Lung (tissue), 11 donors: ENCODE measurements at regions not wholly inside any gene's neighbourhood (a gene's known extent, or its start where the extent isn't known, plus 50 kb on each side); places are given as distances from the start of the nearest gene placed in this dataset.

ENCODE experiments used
- ATAC-seq: fragments of 200-7000 bp; cut with Tn5 transposase; one replicate; pipeline ENCODE4 v1.9.1; 2020; ENCODE audit warnings: moderate number of reproducible peaks; ENCODE audit not compliant: insufficient read depth, low FRiP score
- DNase-seq, 3 donors: peaks; one replicate each; pipeline ENCODE4 v3.0.0-alpha.2; 2013 to 2017
- H3K27ac ChIP-seq, 2 donors: one replicate each; pipeline ENCODE4 v1.5.1; 2013; ENCODE audit warnings: mild to moderate bottlenecking in 2 of 2, moderate library complexity in 2 of 2, control low read depth in 1 of 2, inconsistent platforms in 1 of 2, low read depth in 1 of 2, low read length in 1 of 2
- H3K27me3 ChIP-seq, 3 donors: one replicate each; pipeline ENCODE4 v1.5.1; 2013; ENCODE audit warnings: low read length in 2 of 3; ENCODE audit not compliant: control insufficient read depth in 3 of 3, insufficient read depth in 3 of 3
- H3K36me3 ChIP-seq, 4 donors: one replicate each; pipeline ENCODE4 v1.5.1; 2013; ENCODE audit warnings: low read length in 4 of 4, mild to moderate bottlenecking in 1 of 4, moderate library complexity in 1 of 4; ENCODE audit not compliant: control insufficient read depth in 4 of 4, insufficient read depth in 4 of 4
- H3K4me1 ChIP-seq, 5 donors: one replicate each; pipeline ENCODE4 v1.5.1; 2013; ENCODE audit warnings: low read length in 5 of 5, mild to moderate bottlenecking in 2 of 5, moderate library complexity in 1 of 5; ENCODE audit not compliant: control insufficient read depth in 5 of 5, insufficient read depth in 5 of 5
- H3K4me3 ChIP-seq: one replicate; pipeline ENCODE4 v1.5.1; 2013; ENCODE audit warnings: mild to moderate bottlenecking, control low read depth, moderate library complexity
- H3K9ac ChIP-seq, 2 donors: one replicate each; pipeline ENCODE4 v1.5.1; 2013; ENCODE audit warnings: low read length in 2 of 2, control low read depth in 1 of 2; ENCODE audit not compliant: insufficient read depth in 1 of 2
- H3K9me3 ChIP-seq, 4 donors: one replicate each; pipeline ENCODE4 v1.5.1; 2013; ENCODE audit warnings: low read length in 3 of 4, mild to moderate bottlenecking in 1 of 4, moderate library complexity in 1 of 4; ENCODE audit not compliant: control insufficient read depth in 4 of 4, insufficient read depth in 3 of 4
- WGBS, 2 donors: extraction: QIAGEN DNeasy Blood & Tissue Kit; methylation state at CpG; one replicate each; pipeline ENCODE4 v1.1.7; 2013; 5-methylcytosine and 5-hydroxymethylcytosine counted together
- TF ChIP-seq, protein P1 (sequence below): IDR thresholded peaks from 2 replicates; pipeline ENCODE4 v1.5.1; 2012; ENCODE audit warnings: mild to moderate bottlenecking; ENCODE audit errors: control extremely low read depth, extremely low read depth
- donor health status: control.
- donor health status: control.
- donor health status: Bipolar disorder and iron deficiency.
- donor health status: healthy.
- donor health status: DM: yes; HTN: yes; CAD: no.

DNA sequence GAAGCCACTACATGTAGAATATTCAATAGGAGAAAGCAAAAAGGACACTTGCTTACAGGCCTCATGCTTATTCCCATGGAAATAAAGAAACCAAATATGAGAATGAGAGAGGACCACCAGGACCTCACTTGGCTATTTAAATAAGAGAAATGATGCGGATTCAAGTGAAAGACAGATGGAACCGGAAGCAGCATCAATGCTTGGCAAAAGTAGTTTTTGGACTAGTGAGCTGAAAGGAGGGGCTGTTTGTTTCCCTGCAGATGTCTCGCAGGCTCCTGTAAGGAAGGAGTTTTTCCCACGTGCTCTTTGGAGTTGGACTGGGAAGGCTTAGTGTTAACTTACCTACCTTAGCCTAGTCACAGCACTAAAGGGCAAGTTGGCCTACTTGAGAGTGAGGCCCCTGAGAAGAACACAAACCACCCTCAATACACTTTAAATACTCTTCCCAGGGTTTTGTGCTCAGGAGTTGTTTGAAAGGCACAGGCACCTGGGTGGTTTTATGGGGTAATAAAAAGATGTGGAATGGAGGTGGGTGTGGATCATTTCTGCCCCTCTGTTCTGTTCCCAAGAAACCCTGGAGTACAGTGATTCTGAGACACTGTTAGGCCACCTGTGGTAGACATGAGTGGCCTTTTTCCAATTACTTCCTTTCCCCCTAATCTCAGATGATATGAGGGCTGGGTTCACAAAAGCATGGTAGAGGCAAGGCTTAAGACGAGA lies 113.3 kb upstream of the C1GALT1C1 start:
- H3K9me3 ChIP-seq = no peaks in the 10 kb centered on the region
- WGBS, 2 donors = 75 to 93% methylated on average over 5 of the region's 5 CpGs
- no peak for DNase-seq
- H3K4me3 ChIP-seq = no peak overlapping the region
- no peak for ATAC-seq
- no peak overlapping the region for H3K9ac ChIP-seq
- H3K4me1 ChIP-seq = no peaks in the 10 kb centered on the region
- H3K27ac ChIP-seq = no peak overlapping the region
- TF ChIP-seq, protein P1, sequence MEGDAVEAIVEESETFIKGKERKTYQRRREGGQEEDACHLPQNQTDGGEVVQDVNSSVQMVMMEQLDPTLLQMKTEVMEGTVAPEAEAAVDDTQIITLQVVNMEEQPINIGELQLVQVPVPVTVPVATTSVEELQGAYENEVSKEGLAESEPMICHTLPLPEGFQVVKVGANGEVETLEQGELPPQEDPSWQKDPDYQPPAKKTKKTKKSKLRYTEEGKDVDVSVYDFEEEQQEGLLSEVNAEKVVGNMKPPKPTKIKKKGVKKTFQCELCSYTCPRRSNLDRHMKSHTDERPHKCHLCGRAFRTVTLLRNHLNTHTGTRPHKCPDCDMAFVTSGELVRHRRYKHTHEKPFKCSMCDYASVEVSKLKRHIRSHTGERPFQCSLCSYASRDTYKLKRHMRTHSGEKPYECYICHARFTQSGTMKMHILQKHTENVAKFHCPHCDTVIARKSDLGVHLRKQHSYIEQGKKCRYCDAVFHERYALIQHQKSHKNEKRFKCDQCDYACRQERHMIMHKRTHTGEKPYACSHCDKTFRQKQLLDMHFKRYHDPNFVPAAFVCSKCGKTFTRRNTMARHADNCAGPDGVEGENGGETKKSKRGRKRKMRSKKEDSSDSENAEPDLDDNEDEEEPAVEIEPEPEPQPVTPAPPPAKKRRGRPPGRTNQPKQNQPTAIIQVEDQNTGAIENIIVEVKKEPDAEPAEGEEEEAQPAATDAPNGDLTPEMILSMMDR = no peak
- H3K27me3 ChIP-seq = peaks cover 0 to 7% (median 0%) of the 10 kb centered on the region in 3 donors
- no peaks in the 10 kb centered on the region for H3K36me3 ChIP-seq

DNA sequence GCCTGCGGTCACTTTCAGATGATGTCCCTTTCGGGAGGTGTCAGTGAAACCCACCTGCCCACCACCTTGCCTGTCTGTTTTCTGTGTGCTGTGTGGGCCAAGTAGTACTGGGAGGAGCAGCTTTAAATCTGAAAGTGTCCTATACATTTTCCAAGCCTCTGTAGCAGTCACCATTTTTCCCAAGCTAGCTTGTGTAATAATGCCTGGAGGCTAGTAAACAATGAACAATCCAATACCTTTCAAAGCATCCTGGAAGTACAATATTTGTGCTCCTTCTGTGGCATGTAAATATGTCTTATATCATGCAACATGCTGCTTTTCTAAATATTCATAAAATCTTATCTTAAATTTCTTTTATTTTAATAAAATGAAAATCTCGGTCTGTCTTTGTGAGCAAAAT lies 111.6 kb upstream of the C1GALT1C1 start:
- TF ChIP-seq, protein P1 = no peak

DNA sequence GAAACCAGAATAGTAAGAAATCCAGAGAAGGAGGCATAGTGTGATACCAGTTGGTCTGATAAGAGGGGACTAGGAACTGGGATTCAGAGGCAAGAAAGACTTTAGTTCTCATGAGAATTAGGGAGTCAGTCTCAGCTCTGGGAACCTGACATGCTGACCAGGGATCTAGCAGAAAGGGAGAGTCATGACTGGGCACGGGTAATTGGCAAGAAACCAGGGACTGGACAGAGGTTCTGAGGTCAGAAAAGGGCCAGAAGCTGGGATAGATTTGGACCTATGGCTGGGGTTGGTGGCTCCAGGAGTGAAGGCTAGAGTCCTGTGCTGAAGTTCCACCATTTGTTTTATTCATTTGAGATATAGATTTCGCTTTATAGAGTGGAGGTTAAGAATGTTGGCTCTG lies 110.2 kb upstream of the C1GALT1C1 start:
- no peaks in the 10 kb centered on the region for H3K4me1 ChIP-seq
- no peak overlapping the region for H3K27ac ChIP-seq
- 60 to 90% methylated on average over 2 of the region's 2 CpGs for WGBS, 2 donors
- DNase-seq (no peak), ATAC-seq (no peak)
- H3K9me3 ChIP-seq = no peaks in the 10 kb centered on the region
- TF ChIP-seq, protein P1 = no peak
- no peaks in the 10 kb centered on the region for H3K27me3 ChIP-seq
- H3K36me3 ChIP-seq = no peaks in the 10 kb centered on the region
- no peak overlapping the region for H3K4me3 ChIP-seq
- H3K9ac ChIP-seq = no peak overlapping the region

More for the DNA sequence above, 111.6 kb upstream of the C1GALT1C1 start:
- no peaks in the 10 kb centered on the region for H3K9me3 ChIP-seq
- ATAC-seq (no peak), DNase-seq (no peak)
- no peak overlapping the region for H3K9ac ChIP-seq
- no peak overlapping the region for H3K4me3 ChIP-seq
- peaks cover 0 to 6% (median 0%) of the 10 kb centered on the region in 3 donors for H3K27me3 ChIP-seq
- H3K4me1 ChIP-seq = no peaks in the 10 kb centered on the region
- no peak overlapping the region for H3K27ac ChIP-seq
- no peaks in the 10 kb centered on the region for H3K36me3 ChIP-seq
- 92 to 100% methylated on average over 2 to 3 of the region's 3 CpGs for WGBS, 2 donors

DNA sequence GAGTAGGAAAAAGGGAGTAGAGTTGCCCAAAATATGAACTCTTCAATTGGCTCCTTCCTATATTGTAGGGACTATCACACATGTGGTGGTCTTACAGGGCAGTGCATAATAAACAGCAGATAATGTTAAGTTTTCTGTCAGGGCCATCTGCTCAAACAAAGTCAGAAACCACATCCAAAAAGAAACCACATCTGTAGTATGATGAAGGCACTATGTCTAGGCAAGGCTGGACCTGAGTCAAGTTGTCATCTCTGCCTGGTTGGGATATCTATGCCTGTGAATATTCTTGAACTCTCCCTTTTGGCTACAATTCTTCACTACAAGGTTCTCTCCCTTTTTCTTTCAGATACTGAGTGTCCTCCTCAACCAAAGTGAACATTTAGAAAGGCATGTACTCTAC lies 109.4 kb upstream of the C1GALT1C1 start:
- Histone ChIP-seq H3K4me3 (no peak overlapping the region), H3K9ac (no peak overlapping the region), H3K9me3 (no peaks in the 10 kb centered on the region), H3K4me1 (no peaks in the 10 kb centered on the region), H3K36me3 (no peaks in the 10 kb centered on the region), H3K27ac (no peak overlapping the region), H3K27me3 (no peaks in the 10 kb centered on the region)
- no peak for ATAC-seq
- TF ChIP-seq, protein P1 = no peak
- DNase-seq = no peak
